ENCODE measurements at regions not wholly inside any gene's neighbourhood (a gene's known extent, or its start where the extent isn't known, plus 50 kb on each side); places are given as distances from the start of the nearest gene placed in this dataset.

DNA sequence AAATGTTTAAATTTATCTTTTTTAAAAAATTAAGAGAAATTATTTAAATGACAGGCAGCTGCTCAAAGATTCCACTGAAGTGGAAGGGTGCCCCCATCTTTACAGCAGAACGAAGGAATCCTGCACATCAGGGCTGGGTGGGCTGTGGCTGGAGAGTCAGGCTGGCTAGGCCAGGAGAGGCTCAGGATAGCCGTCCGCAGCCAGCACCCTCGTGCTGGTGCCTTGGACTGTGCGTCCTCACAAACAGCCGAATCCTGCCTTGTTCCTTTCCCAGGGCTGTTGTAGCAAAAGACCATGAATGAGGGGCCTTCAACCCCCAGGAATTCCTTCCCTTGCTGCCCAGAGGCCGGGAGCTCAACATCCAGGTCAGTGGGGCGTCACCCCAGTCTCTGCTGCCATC is 64.6 kb upstream of the FCN1 start:
- FAIRE-seq (no peak), DNase-seq (ENCODE audit: insufficient read length, low spot score) (no peak)
- no peak for TF ChIP-seq POLR2A (IDR thresholded peaks at IDR 0.05; ENCODE audit: low read depth, low read length)

DNA sequence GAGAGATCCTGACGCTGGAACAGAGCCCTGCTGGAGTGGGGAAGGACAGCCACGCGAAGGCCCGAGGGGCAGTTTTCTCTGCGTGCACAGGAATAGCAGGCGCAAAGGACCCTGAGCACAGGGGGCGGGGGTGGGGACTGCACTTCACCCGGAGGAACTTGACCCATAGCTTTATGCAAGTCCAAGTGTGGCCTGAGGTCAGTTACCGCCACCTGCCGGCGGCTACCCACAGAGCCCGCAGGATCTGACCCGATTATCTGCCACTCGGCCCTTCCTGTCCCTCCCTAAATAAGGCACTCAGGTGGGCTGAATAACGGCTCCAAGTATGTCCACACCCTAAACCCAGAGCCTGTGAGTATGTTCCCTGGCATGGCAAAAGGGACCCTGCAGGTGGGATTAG is 65.4 kb upstream of the FCN1 start:
- DNase-seq (ENCODE audit: insufficient read length, low spot score): no peak
- FAIRE-seq: no peak
- no peak for TF ChIP-seq POLR2A (IDR thresholded peaks at IDR 0.05; ENCODE audit: low read depth, low read length)

DNA sequence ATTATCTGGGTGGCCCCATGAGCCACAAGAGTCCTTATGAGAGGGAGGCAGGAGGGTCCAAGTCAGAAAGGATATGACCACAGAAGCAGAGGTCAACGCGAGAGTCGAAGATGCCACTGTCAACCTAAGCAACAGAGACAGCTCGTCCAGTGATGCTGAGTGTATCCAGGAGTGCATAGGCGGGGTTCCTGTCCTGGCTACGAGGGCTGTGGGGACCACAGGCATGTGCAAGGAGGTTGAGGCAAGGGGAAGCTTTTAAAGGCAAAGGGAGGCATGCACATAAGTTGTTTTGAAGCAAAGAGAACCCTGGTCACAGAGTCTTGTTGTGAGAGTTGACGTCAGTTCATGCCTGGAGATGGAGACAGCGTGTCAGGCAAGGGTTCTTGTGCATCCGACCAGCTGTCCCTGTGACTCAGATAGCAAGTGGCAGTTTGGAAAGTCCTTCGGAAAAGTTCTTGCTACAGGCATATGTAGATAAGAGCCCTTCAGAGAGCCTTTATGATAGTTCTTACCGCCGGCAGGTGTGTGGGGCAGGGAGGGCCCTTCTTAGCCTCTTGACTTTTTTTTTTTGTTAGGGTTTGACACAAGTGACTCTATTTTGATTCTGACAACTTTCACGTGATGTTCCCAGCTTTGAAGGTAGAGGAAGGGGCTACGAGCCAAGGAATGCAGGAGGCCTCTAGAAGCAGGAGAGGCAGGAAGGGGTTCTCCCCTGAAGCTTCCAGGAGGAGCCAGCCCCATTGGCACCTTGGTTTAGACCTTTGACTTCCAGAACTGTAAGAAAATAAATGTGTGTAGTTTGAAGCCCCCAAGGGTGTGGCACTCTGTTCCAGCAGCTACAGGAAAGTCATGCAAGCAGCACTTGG is 66.0 kb upstream of the FCN1 start:
- no peak for DNase-seq (ENCODE audit: insufficient read length, low spot score)
- no peak for FAIRE-seq
- TF ChIP-seq POLR2A (IDR thresholded peaks at IDR 0.05; ENCODE audit: low read depth, low read length): no peak

DNA sequence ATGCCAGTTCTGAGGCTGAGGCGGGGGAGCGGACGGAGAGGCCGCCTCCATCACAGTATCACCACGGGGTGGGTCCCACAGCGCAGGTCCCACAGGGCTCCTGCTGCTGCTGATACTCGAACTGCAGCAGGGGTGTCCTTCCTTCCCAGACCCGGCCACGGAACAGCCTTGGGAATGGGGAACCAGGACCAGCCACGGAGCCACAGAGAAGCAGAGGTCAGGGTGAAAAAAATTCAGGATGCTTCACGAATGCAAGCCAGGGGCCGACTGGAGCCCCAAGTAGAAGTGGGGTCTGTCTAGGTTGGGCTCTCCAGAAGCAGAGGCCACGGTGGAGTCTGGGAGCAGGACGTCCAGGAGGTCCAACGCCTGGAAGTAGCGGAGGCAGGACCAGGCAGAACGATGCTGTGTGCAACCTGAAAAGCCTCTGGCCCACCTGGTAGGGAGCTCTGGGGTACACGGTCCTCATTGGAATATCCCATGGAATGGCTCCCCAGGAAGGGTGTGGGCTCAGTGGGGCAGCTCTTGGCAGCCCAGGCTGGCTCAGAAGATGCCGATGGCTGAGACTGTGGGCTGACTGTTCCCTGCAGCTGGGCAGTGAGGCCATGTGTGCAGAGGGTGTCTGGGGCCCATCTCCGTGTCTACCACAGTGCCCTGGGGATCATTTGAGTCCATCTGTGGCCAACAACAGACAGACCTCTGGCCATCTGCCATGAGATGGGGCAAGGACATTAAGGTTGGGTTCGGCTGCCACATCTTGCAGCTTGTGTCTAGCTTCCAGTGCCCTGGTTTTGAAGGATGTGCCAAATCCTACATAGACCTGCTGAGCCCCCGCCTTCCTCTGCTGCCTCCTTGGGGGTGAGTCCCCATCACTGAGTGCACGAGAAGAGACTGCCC is 66.9 kb upstream of the FCN1 start:
- TF ChIP-seq POLR2A (IDR thresholded peaks at IDR 0.05; ENCODE audit: low read depth, low read length): no peak
- FAIRE-seq (no peak), DNase-seq (ENCODE audit: insufficient read length, low spot score) (no peak)

DNA sequence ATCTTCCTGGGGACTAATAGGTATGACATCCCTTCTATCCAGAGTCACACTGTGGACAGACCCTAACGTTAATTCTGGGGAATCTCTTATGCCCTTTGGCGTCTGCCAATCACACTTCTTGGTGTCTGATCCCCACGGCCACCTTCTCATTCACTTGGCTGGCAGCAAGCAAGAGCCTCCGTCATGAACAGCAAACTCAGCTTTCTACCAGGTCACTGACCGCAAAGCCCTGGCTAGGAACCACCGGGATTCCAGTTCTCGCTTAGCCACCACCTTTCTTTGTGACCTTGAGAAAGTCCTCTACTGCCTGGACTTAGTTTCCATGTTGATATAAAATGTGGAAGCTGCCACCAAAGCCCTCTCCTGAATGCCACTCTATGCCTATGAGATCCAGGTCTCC is 67.7 kb upstream of the FCN1 start:
- DNase-seq (ENCODE audit: insufficient read length, low spot score) (no peak), FAIRE-seq (no peak)
- no peak for TF ChIP-seq POLR2A (IDR thresholded peaks at IDR 0.05; ENCODE audit: low read depth, low read length)

DNA sequence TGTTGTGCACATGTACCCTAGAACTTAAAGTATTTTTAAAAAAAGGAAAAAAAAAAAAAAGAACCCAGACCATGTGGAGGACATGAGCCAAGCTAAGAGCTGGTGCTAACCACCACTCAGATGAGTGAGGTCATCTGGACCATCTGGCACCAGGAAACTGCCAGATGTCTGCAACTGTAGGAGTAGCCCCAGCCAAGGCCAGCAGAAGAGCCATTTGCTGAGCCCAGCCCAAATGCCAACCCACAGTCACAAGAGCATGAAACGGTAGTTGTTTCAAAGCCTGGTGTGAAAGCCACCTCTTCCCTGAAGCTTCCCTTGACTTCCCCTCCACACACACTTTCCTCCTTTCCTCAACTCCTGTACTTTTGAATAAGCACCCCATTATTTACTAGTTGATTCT is 69.2 kb upstream of the FCN1 start:
- no peak for TF ChIP-seq POLR2A (IDR thresholded peaks at IDR 0.05; ENCODE audit: low read depth, low read length)
- no peak for DNase-seq (ENCODE audit: insufficient read length, low spot score)
- FAIRE-seq: no peak

DNA sequence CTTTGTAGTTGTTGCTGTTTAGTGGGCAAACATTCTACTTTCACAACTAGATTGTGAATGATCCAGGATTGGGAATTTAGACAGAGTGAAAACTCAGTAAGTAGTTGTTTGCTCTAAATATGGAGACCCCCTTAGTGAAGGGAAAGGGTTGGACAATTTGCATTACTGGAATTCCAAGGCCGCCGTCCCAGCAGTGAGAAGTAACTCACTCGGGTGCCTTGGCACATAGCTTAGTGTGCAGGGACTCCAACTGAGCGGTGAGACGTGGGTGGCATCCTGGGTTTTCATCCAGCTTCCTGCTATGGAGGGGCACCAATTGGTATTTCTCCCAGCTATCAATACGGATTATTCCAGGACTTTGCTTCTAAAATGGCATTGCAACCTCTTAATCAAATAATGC is 69.7 kb upstream of the FCN1 start:
- FAIRE-seq: no peak
- TF ChIP-seq POLR2A (IDR thresholded peaks at IDR 0.05; ENCODE audit: low read depth, low read length): no peak
- no peak for DNase-seq (ENCODE audit: insufficient read length, low spot score)

DNA sequence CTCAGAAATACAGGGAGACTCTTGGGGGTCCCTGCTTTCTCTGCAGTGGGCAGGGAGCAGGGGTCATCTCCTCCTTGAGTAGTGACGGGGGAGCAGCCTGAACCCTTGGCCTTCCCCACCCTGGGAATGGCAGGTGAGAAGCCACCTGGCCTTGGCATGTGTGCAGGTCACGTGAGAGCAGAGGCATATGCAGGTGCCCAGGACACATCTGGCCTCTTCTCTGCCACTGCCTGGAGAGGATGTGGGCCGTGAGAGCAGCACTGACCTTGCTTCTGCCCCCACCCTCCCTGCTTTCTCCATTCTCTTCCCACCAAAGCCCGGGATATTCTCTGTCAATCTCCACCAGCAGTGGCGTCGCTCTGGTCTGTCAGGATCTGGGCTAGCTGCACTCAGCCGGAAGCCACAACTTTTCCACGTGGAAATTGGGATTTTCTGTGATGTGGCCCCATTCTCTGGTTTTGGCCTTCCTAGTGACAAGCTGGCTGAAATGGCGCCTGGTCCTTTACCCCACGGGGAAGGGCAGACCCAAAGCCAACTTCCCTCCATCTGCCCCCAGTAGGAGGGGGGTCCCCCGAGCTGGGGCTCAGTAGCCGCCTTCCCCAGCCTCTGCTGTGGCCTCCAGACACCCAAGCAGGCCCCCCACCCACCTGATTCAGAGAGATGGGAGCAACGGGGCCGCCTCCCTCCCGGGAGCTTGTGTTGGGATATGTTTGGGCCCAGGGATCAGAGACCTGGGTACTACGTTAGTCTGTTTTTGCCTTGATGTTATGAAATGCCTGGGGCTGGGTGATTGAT is 70.4 kb upstream of the FCN1 start:
- no peak for DNase-seq (ENCODE audit: insufficient read length, low spot score)
- no peak for TF ChIP-seq POLR2A (IDR thresholded peaks at IDR 0.05; ENCODE audit: low read depth, low read length)
- no peak for FAIRE-seq

DNA sequence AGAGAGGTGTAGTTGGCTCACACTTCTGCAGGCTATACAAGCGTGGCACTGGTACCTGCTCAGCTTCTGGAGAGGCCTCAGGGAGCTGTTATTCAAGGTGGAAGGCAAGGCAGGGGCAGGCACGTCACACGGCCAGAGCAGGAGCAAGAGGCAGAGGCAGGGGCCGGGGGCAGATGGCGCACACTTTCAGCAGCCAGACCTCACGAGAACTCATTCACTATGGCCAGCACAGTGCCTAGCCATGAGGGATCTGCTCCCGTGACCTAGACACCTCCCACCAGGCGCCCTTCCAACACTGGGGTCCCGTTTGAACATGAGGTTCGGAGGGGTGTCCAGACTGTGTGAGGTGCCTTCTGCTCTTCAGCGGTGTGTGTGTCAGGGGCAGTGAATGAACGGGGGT is 71.0 kb upstream of the FCN1 start:
- FAIRE-seq (no peak), DNase-seq (ENCODE audit: insufficient read length, low spot score) (no peak)
- no peak for TF ChIP-seq POLR2A (IDR thresholded peaks at IDR 0.05; ENCODE audit: low read depth, low read length)

DNA sequence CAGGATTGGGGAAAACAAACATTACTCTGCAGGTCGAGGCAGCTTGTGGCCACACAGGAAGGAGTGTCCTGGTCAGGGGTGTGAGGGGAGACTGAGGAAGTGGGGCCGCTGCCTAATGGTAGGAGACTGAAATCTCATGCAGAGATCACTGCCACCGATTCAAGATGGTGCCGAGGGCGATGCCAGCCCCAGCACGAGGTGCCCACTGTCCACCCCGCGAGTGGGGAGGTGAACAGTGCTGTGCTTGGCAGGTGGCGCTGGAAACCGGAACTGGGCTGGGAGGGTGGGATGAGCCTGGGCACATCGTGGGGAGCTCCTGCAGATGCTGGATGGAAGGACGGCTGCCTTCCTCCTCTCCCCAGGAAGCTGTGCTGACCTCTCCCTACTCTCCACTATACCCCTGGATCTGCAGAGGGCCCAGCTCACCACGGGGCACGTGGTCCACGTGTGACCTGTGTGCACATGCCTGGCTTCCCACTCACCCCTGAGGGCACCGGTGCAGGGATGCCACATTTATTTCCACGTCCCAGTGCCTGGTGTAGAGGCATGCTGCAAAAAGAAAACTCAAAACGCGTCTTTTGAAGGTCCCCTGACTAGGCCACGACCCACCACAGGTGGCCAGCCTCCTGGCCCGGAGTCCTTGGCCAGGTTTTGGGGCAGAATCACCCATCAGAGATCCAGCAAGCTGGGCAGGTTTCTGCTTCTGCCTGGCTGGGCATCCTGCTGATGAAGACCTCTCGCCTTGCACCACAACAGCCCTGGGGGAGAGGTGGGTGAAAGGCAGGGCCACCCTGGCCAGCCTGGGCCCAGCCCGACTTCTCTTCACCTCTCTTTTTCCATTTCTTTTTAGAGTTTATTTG is 71.7 kb upstream of the FCN1 start:
- no peak for FAIRE-seq
- no peak for DNase-seq (ENCODE audit: insufficient read length, low spot score)
- TF ChIP-seq POLR2A (IDR thresholded peaks at IDR 0.05; ENCODE audit: low read depth, low read length): no peak

DNA sequence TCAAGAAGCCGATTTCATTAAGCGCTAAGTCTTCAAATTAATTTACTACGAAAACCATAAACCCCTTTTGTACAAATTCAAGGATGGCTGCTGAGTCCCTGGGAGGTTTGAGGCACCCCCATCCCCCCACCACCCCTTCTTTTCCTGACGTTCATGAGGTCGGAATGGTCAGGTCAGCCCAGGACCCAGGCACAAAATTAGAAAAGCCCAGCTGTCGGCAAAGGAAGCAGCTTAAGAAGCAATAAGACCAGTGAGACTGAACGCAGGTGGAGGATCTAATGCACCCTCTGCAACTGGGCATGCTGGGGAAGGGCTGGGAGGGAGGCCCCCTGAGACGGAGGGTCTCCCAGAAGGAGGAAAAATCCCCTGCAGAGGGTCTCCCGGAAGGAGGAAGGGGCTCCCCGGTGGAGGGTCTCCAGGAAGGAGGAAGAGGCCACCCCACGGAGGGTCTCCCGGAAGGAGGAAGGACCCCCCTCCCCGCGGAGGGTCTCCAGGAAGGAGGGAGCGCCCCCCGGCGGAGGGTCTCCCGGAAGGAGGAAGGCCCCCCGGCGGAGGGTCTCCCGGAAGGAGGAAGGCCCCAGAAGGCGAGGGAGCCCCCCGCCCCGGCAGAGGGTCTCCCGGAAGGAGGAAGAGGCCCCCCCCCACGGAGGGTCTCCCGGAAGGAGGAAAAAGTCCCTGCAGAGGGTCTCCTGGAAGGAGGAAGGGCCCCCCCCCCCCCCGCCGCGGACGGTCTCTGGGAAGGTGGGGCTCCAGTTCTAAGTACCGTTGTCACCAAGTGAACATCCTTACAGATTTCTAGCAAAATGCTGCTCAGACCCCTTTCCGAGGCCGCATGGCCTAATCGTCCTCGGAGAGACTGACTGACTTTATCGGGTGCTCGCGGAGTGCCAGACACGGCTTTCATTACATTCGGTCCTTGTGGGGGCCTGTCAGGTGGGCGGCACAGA is 74.4 kb upstream of the FCN1 start:
- FAIRE-seq (no peak), DNase-seq (ENCODE audit: insufficient read length, low spot score) (no peak)
- TF ChIP-seq POLR2A (IDR thresholded peaks at IDR 0.05; ENCODE audit: low read depth, low read length): no peak

DNA sequence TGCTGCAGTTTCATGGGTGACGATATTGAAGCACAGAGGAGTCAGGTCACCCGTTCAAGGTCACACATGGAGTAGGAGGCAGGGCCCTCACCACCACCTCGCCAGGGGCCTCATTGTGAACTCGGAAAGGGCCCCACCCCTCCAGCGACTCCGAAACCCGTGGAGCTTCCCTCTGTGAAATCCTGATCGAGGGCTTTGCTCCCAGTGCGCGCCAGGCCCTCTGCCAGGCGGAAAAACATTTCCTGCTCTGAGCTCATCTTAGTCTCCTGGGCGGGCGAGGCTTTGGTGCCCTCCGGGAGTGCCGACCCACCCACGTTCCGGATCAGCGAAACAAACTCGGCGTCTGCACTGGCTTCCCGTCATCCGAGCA is 75.0 kb upstream of the FCN1 start:
- no peak for TF ChIP-seq POLR2A (IDR thresholded peaks at IDR 0.05; ENCODE audit: low read depth, low read length)
- no peak for FAIRE-seq

More for the DNA sequence above, 75.0 kb upstream of the FCN1 start:
- DNase-seq (ENCODE audit: insufficient read length, low spot score): no peak
